MM.1S (cell line): ENCODE measurements at regions not wholly inside any gene's neighbourhood (a gene's known extent, or its start where the extent isn't known, plus 50 kb on each side); places are given as distances from the start of the nearest gene placed in this dataset.

ENCODE experiments used
- EZH2 ChIP-seq: fragments of 300-600 bp; sonication (generic); optimal IDR thresholded peaks from 2 replicates; pipeline ENCODE3; 2017; ENCODE audit warnings: low read depth, mild to moderate bottlenecking, antibody characterized with exemption, low read length, mixed read lengths
- TF ChIP-seq, protein P1 (sequence below): fragments of 300-600 bp; sonication (generic); IDR thresholded peaks from 2 replicates; pipeline ENCODE4 v1.5.1; 2016; ENCODE audit warnings: antibody characterized with exemption, low read length, mixed read lengths

DNA sequence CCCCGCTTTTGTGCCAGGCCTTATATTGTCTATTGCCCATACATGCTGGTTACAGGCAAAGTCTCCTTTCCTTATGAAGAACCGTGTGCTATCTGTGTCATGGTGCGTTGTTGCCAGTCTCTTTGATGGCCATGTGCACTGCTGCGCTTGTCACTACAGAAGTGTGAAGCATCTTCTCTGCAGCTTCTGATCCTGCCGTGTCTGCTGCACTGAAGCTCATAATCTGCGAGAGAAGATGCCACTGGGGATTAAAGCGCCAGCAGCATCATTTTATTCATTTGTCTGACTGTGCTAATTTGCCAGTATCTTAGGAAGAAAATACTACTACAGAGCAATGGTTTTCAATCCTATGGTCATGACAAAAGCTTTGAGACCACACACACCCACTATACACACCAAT is 330.1 kb downstream of the FAT3 start:
- TF ChIP-seq, protein P1, sequence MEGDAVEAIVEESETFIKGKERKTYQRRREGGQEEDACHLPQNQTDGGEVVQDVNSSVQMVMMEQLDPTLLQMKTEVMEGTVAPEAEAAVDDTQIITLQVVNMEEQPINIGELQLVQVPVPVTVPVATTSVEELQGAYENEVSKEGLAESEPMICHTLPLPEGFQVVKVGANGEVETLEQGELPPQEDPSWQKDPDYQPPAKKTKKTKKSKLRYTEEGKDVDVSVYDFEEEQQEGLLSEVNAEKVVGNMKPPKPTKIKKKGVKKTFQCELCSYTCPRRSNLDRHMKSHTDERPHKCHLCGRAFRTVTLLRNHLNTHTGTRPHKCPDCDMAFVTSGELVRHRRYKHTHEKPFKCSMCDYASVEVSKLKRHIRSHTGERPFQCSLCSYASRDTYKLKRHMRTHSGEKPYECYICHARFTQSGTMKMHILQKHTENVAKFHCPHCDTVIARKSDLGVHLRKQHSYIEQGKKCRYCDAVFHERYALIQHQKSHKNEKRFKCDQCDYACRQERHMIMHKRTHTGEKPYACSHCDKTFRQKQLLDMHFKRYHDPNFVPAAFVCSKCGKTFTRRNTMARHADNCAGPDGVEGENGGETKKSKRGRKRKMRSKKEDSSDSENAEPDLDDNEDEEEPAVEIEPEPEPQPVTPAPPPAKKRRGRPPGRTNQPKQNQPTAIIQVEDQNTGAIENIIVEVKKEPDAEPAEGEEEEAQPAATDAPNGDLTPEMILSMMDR, result no peak
- TF ChIP-seq EZH2, result no peak
